SK-N-SH (cell line): ENCODE measurements at regions not wholly inside any gene's neighbourhood (a gene's known extent, or its start where the extent isn't known, plus 50 kb on each side); places are given as distances from the start of the nearest gene placed in this dataset.

Source experiments
- CTCF ChIA-PET: fragments of 300-600, 350-600 bp; formaldehyde crosslinking; extraction: SDS; loops from one replicate; lab custom pipeline; 2021; lab: Yijun Ruan, JAX
- POLR2A ChIA-PET: fragments of 350-600 bp; sonication (Branson Sonifier 250); formaldehyde crosslinking; extraction: SDS; loops from one replicate; lab custom pipeline; 2020; ENCODE audit warnings: antibody characterized with exemption, inconsistent platforms; lab: Yijun Ruan, JAX
- DNase-seq: peaks from one replicate; pipeline ENCODE4 v3.0.0; 2012
- H2AFZ ChIP-seq: fragments of 200-600 bp; sonication (generic); 2 replicates; pipeline ENCODE4 v1.8.1; 2016; ENCODE audit warnings: antibody characterized with exemption, mild to moderate bottlenecking, low read depth
- H3F3A ChIP-seq: fragments of 200-600 bp; sonication (generic); replicated peaks from 2 replicates; pipeline ENCODE3; 2016; ENCODE audit warnings: antibody characterized with exemption, mild to moderate bottlenecking; ENCODE audit not compliant: insufficient read depth
- H3K27ac ChIP-seq, 2 experiments: fragments of 200-500 bp in 1 of 2; fragments of 200-600 bp in 1 of 2; sonication (Bioruptor generic) in 1 of 2; sonication (generic), shearing (Covaris generic) in 1 of 2; 2 replicates each; pipeline versions ENCODE4 v1.5.1 to v1.6.1; 2014 to 2016; ENCODE audit warnings: low read depth in 2 of 2, inconsistent platforms in 1 of 2, low read length in 1 of 2, mild to moderate bottlenecking in 1 of 2, mixed read lengths in 1 of 2
- H3K27me3 ChIP-seq: fragments of 200-600 bp; sonication (generic), shearing (Covaris generic); 2 replicates; pipeline ENCODE4 v1.6.1; 2016; ENCODE audit warnings: mixed run types; ENCODE audit not compliant: insufficient read depth
- H3K36me3 ChIP-seq, 2 experiments: fragments of 200-500 bp in 1 of 2; fragments of 200-600 bp in 1 of 2; sonication (Bioruptor generic) in 1 of 2; sonication (generic) in 1 of 2; replicated peaks in 1 of 2; 2 replicates each; pipeline versions ENCODE3 to v1.5.1; 2014 to 2016; ENCODE audit warnings: low read length in 1 of 2, mild to moderate bottlenecking in 1 of 2; ENCODE audit not compliant: insufficient read depth in 2 of 2, control insufficient read depth in 1 of 2
- H3K4me1 ChIP-seq, 2 experiments: fragments of 200-500 bp in 1 of 2; fragments of 200-600 bp in 1 of 2; sonication (Bioruptor generic) in 1 of 2; sonication (generic), shearing (Covaris generic) in 1 of 2; 2 replicates each; pipeline versions ENCODE4 v1.5.1 to v1.6.1; 2014 to 2016; ENCODE audit warnings: low read depth in 1 of 2, low read length in 1 of 2, mixed run types in 1 of 2; ENCODE audit not compliant: insufficient read depth in 2 of 2, control insufficient read depth in 1 of 2
- H3K4me2 ChIP-seq: fragments of 200-600 bp; sonication (generic), shearing (Covaris generic); 2 replicates; pipeline ENCODE4 v1.6.1; 2017; ENCODE audit warnings: mixed run types
- H3K4me3 ChIP-seq, 2 experiments: fragments of 200-500 bp in 1 of 2; fragments of 200-600 bp in 1 of 2; sonication (Bioruptor generic) in 1 of 2; sonication (generic), shearing (Covaris generic) in 1 of 2; 2 replicates each; pipeline versions ENCODE4 v1.5.1 to v1.8.1; 2014 to 2016; ENCODE audit warnings: low read depth in 2 of 2, inconsistent platforms in 1 of 2, low read length in 1 of 2, mild to moderate bottlenecking in 1 of 2, mixed read lengths in 1 of 2, moderate library complexity in 1 of 2
- H3K79me2 ChIP-seq: fragments of 200-600 bp; sonication (generic); 2 replicates; pipeline ENCODE4 v1.8.1; 2017; ENCODE audit warnings: mild to moderate bottlenecking; ENCODE audit not compliant: insufficient read depth
- H3K9ac ChIP-seq: fragments of 200-600 bp; sonication (generic); 2 replicates; pipeline ENCODE4 v1.6.1; 2017; ENCODE audit warnings: mixed run types
- H3K9me2 ChIP-seq: fragments of 200-600 bp; sonication (generic); 2 replicates; pipeline ENCODE4 v1.6.1; 2017; ENCODE audit warnings: mixed run types
- H3K9me3 ChIP-seq: fragments of 200-600 bp; sonication (generic); 2 replicates; pipeline ENCODE4 v1.6.1; 2017; ENCODE audit warnings: mixed run types, mild to moderate bottlenecking, moderate library complexity
- H4K20me1 ChIP-seq: fragments of 200-600 bp; sonication (generic); 2 replicates; pipeline ENCODE4 v1.6.1; 2017; ENCODE audit warnings: mild to moderate bottlenecking, mixed run types; ENCODE audit not compliant: insufficient read depth
- CHD2 ChIP-seq: fragments of 150-350 bp; IDR thresholded peaks from 2 replicates; pipeline ENCODE4 v1.6.1; 2018; ENCODE audit warnings: low read length; ENCODE audit not compliant: partially characterized antibody
- ELF1 ChIP-seq: IDR thresholded peaks from 2 replicates; pipeline ENCODE4 v1.4.0; 2012
- EZH2phosphoT487 ChIP-seq: fragments of 200-600 bp; sonication (generic); IDR thresholded peaks from 2 replicates; pipeline ENCODE4 v1.6.1; 2017; ENCODE audit warnings: low read depth, mixed run types, mild to moderate bottlenecking, antibody characterized with exemption, moderate library complexity, borderline replicate concordance
- FOXJ3 ChIP-seq: sonication (generic); formaldehyde crosslinking; IDR thresholded peaks from 2 replicates; pipeline ENCODE4 v1.5.1; 2020; ENCODE audit warnings: mild to moderate bottlenecking, missing genetic modification reagents
- FOXM1 ChIP-seq: IDR thresholded peaks from 2 replicates; pipeline ENCODE4 v1.4.0; 2012; ENCODE audit warnings: low read depth, mild to moderate bottlenecking
- GABPA ChIP-seq: IDR thresholded peaks from 2 replicates; pipeline ENCODE4 v1.4.0; 2012; ENCODE audit warnings: low read depth, mild to moderate bottlenecking
- GATA2 ChIP-seq: sonication (generic); formaldehyde crosslinking; IDR thresholded peaks from 2 replicates; pipeline ENCODE4 v1.5.0; 2020; ENCODE audit warnings: mild to moderate bottlenecking, missing genetic modification reagents
- MEF2A ChIP-seq: IDR thresholded peaks from 2 replicates; pipeline ENCODE4 v1.4.0; 2012; ENCODE audit warnings: low read depth, borderline replicate concordance
- NFIC ChIP-seq: IDR thresholded peaks from 2 replicates; pipeline ENCODE4 v1.4.0; 2012; ENCODE audit warnings: borderline replicate concordance
- NRF1 ChIP-seq: IDR thresholded peaks from 2 replicates; pipeline ENCODE4 v1.6.1; 2012; ENCODE audit warnings: low read depth, mild to moderate bottlenecking, low read length
- POLR2AphosphoS5 ChIP-seq: IDR thresholded peaks from 2 replicates; pipeline ENCODE4 v1.6.1; 2012; ENCODE audit warnings: low read depth, low read length
- RFX5 ChIP-seq: IDR thresholded peaks from 2 replicates; pipeline ENCODE4 v1.6.1; 2012; ENCODE audit warnings: mild to moderate bottlenecking, improper control_type of control experiment, low read length
- SMC3 ChIP-seq: IDR thresholded peaks from 2 replicates; pipeline ENCODE4 v1.6.1; 2012; ENCODE audit warnings: low read depth, low read length, improper control_type of control experiment
- TAF1 ChIP-seq: IDR thresholded peaks from 2 replicates; pipeline ENCODE4 v1.6.1; 2012; ENCODE audit warnings: low read depth, mild to moderate bottlenecking, low read length, moderate library complexity, borderline replicate concordance
- WGBS: methylation state at CpG from one replicate; pipeline ENCODE4 v1.1.6; 2017; ENCODE audit warnings: low lambda C conversion rate; 5-methylcytosine and 5-hydroxymethylcytosine counted together
- TF ChIP-seq, protein P1 (sequence below): IDR thresholded peaks from 2 replicates; pipeline ENCODE4; 2012
- TF ChIP-seq, protein P2 (sequence below): fragments of 150-350 bp; IDR thresholded peaks from 2 replicates; pipeline ENCODE4 v1.6.1; 2016; ENCODE audit warnings: mild to moderate bottlenecking, low read depth, low read length
- TF ChIP-seq, protein P3 (sequence below): fragments of 150-350 bp; IDR thresholded peaks from 2 replicates; pipeline ENCODE4 v1.6.1; 2017; ENCODE audit warnings: antibody characterized with exemption, low read length, low read depth, borderline replicate concordance
- TF ChIP-seq, protein P4 (sequence below): IDR thresholded peaks from 2 replicates; pipeline ENCODE4 v1.4.0; 2012; ENCODE audit warnings: low read depth, borderline replicate concordance

DNA sequence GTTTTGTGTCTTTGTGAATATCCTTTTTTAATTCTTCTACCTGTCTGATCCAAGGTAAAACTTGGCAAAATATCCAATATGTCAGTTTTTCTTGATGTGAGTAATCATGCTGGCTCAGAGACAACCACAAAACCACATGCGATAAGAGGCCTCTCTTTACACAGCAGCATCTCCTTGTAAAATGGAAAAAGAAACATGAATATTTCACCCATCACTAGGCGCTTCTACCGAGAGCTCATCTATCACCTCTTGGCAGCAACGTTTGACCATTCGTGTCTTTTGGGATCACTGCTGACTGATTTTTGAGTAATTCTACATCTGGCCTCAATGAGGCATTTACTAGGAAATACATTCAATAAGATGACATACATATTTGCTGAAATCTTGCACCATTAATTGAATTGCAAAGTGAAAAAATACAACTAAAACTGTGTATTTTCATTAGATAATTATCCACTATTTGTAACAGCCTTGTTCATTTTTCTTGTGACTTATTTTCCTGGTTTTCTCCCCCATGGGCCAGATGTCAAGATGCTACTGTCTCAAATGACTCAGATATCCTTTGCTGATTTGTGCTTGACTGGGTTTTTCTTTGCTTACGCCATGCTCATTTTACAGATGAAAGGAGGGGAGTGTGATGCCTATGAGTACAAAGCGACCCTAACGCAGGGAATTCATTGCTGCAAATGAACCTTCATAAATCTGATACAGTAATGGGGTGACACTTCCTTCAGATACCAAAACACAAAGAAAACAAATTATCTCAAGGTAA is 467.5 kb downstream of the FBXO15 start:
- H3K4me2 ChIP-seq = no peak overlapping the region
- 31% methylated on average over 8 of the region's 8 CpGs for WGBS
- no peak for DNase-seq
- TF ChIP-seq, protein P1, sequence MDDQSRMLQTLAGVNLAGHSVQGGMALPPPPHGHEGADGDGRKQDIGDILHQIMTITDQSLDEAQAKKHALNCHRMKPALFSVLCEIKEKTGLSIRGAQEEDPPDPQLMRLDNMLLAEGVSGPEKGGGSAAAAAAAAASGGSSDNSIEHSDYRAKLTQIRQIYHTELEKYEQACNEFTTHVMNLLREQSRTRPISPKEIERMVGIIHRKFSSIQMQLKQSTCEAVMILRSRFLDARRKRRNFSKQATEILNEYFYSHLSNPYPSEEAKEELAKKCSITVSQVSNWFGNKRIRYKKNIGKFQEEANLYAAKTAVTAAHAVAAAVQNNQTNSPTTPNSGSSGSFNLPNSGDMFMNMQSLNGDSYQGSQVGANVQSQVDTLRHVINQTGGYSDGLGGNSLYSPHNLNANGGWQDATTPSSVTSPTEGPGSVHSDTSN = no peak
- TF ChIP-seq NFIC (peak; percentile 46; the same call in 1 of the 2 replicates), POLR2AphosphoS5 (no peak)
- H3K4me1 ChIP-seq = peaks cover 0 to 3% of the 10 kb centered on the region in 2 experiments; a peak in 1 of 4 replicates
- no peaks in the 10 kb centered on the region for H3K27me3 ChIP-seq
- no peaks in the 10 kb centered on the region for H3K36me3 ChIP-seq
- no peaks in the 10 kb centered on the region for H3K9me2 ChIP-seq
- H3F3A ChIP-seq = no peaks in the 10 kb centered on the region
- POLR2A ChIA-PET = no interaction called here
- no peaks in the 10 kb centered on the region for H4K20me1 ChIP-seq
- H3K4me3 ChIP-seq = no peak overlapping the region
- H3K79me2 ChIP-seq = no peaks in the 10 kb centered on the region
- H3K27ac ChIP-seq = no peak overlapping the region
- no peak overlapping the region for H3K9ac ChIP-seq
- no peaks in the 10 kb centered on the region for H3K9me3 ChIP-seq
- H2AFZ ChIP-seq = peak overlapping the region; percentile 22; the same call in 1 of the 2 replicates
- CTCF ChIA-PET = no interaction called here

DNA sequence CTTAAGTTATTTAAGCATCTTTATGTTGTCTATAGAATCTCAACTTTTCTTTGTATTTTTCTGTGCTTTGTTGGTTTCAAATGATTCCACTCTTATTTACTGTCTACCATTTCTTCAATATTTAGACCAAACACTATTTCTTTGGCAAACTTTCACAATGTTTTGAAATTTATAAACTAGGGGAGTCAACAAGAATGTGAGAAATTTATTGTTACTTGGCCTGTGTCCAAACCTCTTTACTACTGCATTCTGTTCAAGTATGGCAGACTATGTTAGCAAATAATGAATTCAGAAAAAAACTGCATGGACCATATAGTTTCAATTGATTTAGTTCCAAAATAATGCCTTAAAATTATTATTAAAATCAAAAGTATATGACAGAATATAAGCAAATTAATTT is 470.2 kb downstream of the FBXO15 start:
- ChIA-PET POLR2A (no interaction called here), CTCF (no interaction called here)
- H3K79me2 ChIP-seq = no peaks in the 10 kb centered on the region
- H3K4me2 ChIP-seq = no peak overlapping the region
- TF ChIP-seq, protein P2, sequence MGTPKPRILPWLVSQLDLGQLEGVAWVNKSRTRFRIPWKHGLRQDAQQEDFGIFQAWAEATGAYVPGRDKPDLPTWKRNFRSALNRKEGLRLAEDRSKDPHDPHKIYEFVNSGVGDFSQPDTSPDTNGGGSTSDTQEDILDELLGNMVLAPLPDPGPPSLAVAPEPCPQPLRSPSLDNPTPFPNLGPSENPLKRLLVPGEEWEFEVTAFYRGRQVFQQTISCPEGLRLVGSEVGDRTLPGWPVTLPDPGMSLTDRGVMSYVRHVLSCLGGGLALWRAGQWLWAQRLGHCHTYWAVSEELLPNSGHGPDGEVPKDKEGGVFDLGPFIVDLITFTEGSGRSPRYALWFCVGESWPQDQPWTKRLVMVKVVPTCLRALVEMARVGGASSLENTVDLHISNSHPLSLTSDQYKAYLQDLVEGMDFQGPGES = no peak
- TF ChIP-seq GATA2 (CRISPR knock-in tag) (no peak), FOXM1 (no peak), NFIC (no peak; the same call in 1 of the 2 replicates), SMC3 (no peak), GABPA (no peak), RFX5 (no peak), POLR2AphosphoS5 (no peak), EZH2phosphoT487 (no peak), MEF2A (no peak), CHD2 (no peak), NRF1 (no peak), TAF1 (no peak), ELF1 (no peak), FOXJ3 (CRISPR knock-in tag) (no peak)
- TF ChIP-seq, protein P3, sequence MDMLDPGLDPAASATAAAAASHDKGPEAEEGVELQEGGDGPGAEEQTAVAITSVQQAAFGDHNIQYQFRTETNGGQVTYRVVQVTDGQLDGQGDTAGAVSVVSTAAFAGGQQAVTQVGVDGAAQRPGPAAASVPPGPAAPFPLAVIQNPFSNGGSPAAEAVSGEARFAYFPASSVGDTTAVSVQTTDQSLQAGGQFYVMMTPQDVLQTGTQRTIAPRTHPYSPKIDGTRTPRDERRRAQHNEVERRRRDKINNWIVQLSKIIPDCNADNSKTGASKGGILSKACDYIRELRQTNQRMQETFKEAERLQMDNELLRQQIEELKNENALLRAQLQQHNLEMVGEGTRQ = no peak
- TF ChIP-seq, protein P4, sequence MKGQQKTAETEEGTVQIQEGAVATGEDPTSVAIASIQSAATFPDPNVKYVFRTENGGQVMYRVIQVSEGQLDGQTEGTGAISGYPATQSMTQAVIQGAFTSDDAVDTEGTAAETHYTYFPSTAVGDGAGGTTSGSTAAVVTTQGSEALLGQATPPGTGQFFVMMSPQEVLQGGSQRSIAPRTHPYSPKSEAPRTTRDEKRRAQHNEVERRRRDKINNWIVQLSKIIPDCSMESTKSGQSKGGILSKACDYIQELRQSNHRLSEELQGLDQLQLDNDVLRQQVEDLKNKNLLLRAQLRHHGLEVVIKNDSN = no peak
- H3K27ac ChIP-seq = no peak overlapping the region
- no peak overlapping the region for H2AFZ ChIP-seq
- H3F3A ChIP-seq = no peaks in the 10 kb centered on the region
- H3K9me3 ChIP-seq = no peaks in the 10 kb centered on the region
- no peaks in the 10 kb centered on the region for H3K9me2 ChIP-seq
- H3K27me3 ChIP-seq = no peaks in the 10 kb centered on the region
- no peak overlapping the region for H3K4me3 ChIP-seq
- no peak overlapping the region for H3K9ac ChIP-seq
- no peak for DNase-seq
- H3K4me1 ChIP-seq = no peaks in the 10 kb centered on the region
- no peaks in the 10 kb centered on the region for H4K20me1 ChIP-seq
- no peaks in the 10 kb centered on the region for H3K36me3 ChIP-seq
